HEK293 (cell line): ENCODE measurements at regions not wholly inside any gene's neighbourhood (a gene's known extent, or its start where the extent isn't known, plus 50 kb on each side); places are given as distances from the start of the nearest gene placed in this dataset.

Source experiments
- CTCF ChIA-PET: fragments of 350-600 bp; formaldehyde crosslinking; extraction: SDS; loops from one replicate; lab custom pipeline; 2021; ENCODE audit warnings: antibody characterized with exemption; lab: Yijun Ruan, JAX
- POLR2A ChIA-PET: fragments of 300-600 bp; formaldehyde crosslinking; extraction: SDS; loops from one replicate; lab custom pipeline; 2020; ENCODE audit warnings: antibody characterized with exemption, inconsistent platforms; lab: Yijun Ruan, JAX
- H3K27ac ChIP-seq: fragments of 200-500 bp; sonication (Bioruptor generic); 2 replicates; pipeline ENCODE4 v1.5.1; 2014; ENCODE audit warnings: low read depth, low read length, control low read depth, inconsistent platforms; ENCODE audit errors: extremely low read depth
- H3K36me3 ChIP-seq, 2 experiments: fragments of 200-500 bp in 1 of 2; sonication (Bioruptor generic) in 1 of 2; 1 replicate in 1 of 2; 2 replicates in 1 of 2; pipeline ENCODE4 v1.5.1; 2014 to 2017; ENCODE audit warnings: inconsistent platforms in 2 of 2, low read length in 2 of 2; ENCODE audit not compliant: control insufficient read depth in 2 of 2, insufficient read depth in 1 of 2
- H3K4me1 ChIP-seq: fragments of 200-500 bp; sonication (Bioruptor generic); 2 replicates; pipeline ENCODE4 v1.5.1; 2014; ENCODE audit warnings: mild to moderate bottlenecking, low read length, inconsistent platforms; ENCODE audit not compliant: control insufficient read depth, insufficient read depth
- H3K4me3 ChIP-seq: 2 replicates; pipeline ENCODE4 v1.5.1; 2011; ENCODE audit warnings: low read depth, mild to moderate bottlenecking, control low read depth, low read length, moderate library complexity
- H3K9me3 ChIP-seq: fragments of 200-500 bp; sonication (Bioruptor generic); 2 replicates; pipeline ENCODE4 v1.5.1; 2014; ENCODE audit warnings: low read depth, low read length, inconsistent platforms; ENCODE audit not compliant: control insufficient read depth, insufficient read depth
- IKZF3 ChIP-seq: fragments of 450-650 bp; IDR thresholded peaks from 2 replicates; pipeline ENCODE4 v1.5.0; 2018; ENCODE audit warnings: missing biosample characterization, mild to moderate bottlenecking, missing genetic modification characterization, moderate library complexity
- KLF9 ChIP-seq: fragments of 450-650 bp; formaldehyde crosslinking; IDR thresholded peaks from 2 replicates; pipeline ENCODE4 v1.5.1; 2016; ENCODE audit warnings: missing biosample characterization, missing genetic modification characterization, low read depth
- MYNN ChIP-seq: fragments of 450-650 bp; formaldehyde crosslinking; IDR thresholded peaks from 2 replicates; pipeline ENCODE4 v1.5.1; 2016; ENCODE audit warnings: missing biosample characterization, missing genetic modification characterization, borderline replicate concordance
- ZBTB21 ChIP-seq: fragments of 450-650 bp; formaldehyde crosslinking; IDR thresholded peaks from 2 replicates; pipeline ENCODE4 v1.5.1; 2017; ENCODE audit warnings: missing biosample characterization, missing genetic modification characterization
- ZBTB7A ChIP-seq: fragments of 450-650 bp; formaldehyde crosslinking; IDR thresholded peaks from 2 replicates; pipeline ENCODE4 v1.5.1; 2016; ENCODE audit warnings: low read depth, missing biosample characterization, missing genetic modification characterization
- ZFP41 ChIP-seq: fragments of 450-650 bp; formaldehyde crosslinking; IDR thresholded peaks from 2 replicates; pipeline ENCODE4 v1.5.1; 2016; ENCODE audit warnings: missing biosample characterization, missing genetic modification characterization, borderline replicate concordance
- ZNF114 ChIP-seq: fragments of 450-650 bp; formaldehyde crosslinking; IDR thresholded peaks from 2 replicates; pipeline ENCODE4 v1.5.0; 2017; ENCODE audit warnings: missing biosample characterization, missing genetic modification characterization
- ZNF132 ChIP-seq: fragments of 450-650 bp; formaldehyde crosslinking; IDR thresholded peaks from 2 replicates; pipeline ENCODE4 v1.5.1; 2017; ENCODE audit warnings: missing biosample characterization, missing genetic modification characterization, borderline replicate concordance
- ZNF155 ChIP-seq: fragments of 450-650 bp; formaldehyde crosslinking; IDR thresholded peaks from 2 replicates; pipeline ENCODE4 v1.5.1; 2016; ENCODE audit warnings: missing biosample characterization, missing genetic modification characterization
- ZNF16 ChIP-seq: fragments of 450-650 bp; formaldehyde crosslinking; IDR thresholded peaks from 2 replicates; pipeline ENCODE4 v1.5.1; 2016; ENCODE audit warnings: low read depth, missing biosample characterization, missing genetic modification characterization
- ZNF184 ChIP-seq: fragments of 450-650 bp; IDR thresholded peaks from 2 replicates; pipeline ENCODE4 v1.5.1; 2018; ENCODE audit warnings: missing biosample characterization, mild to moderate bottlenecking, missing genetic modification characterization
- ZNF221 ChIP-seq: fragments of 450-650 bp; formaldehyde crosslinking; IDR thresholded peaks from 2 replicates; pipeline ENCODE4 v1.5.1; 2017; ENCODE audit warnings: missing biosample characterization, missing genetic modification characterization, borderline replicate concordance
- ZNF302 ChIP-seq: fragments of 450-650 bp; formaldehyde crosslinking; IDR thresholded peaks from 2 replicates; pipeline ENCODE4 v1.5.1; 2016; ENCODE audit warnings: missing biosample characterization, missing genetic modification characterization, low read depth
- ZNF324 ChIP-seq: fragments of 450-650 bp; formaldehyde crosslinking; IDR thresholded peaks from 2 replicates; pipeline ENCODE4 v1.5.1; 2016; ENCODE audit warnings: missing biosample characterization, missing genetic modification characterization
- ZNF416 ChIP-seq: fragments of 450-650 bp; formaldehyde crosslinking; IDR thresholded peaks from 2 replicates; pipeline ENCODE4 v1.5.1; 2016; ENCODE audit warnings: missing biosample characterization, missing genetic modification characterization
- ZNF433 ChIP-seq: fragments of 450-650 bp; formaldehyde crosslinking; IDR thresholded peaks from 2 replicates; pipeline ENCODE4 v1.5.1; 2016; ENCODE audit warnings: missing biosample characterization, missing genetic modification characterization, low read depth
- ZNF510 ChIP-seq: fragments of 450-650 bp; formaldehyde crosslinking; IDR thresholded peaks from 2 replicates; pipeline ENCODE4 v1.5.1; 2018; ENCODE audit warnings: mild to moderate bottlenecking, missing genetic modification characterization, missing biosample characterization; ENCODE audit not compliant: insufficient replicate concordance
- ZNF521 ChIP-seq: fragments of 450-650 bp; formaldehyde crosslinking; IDR thresholded peaks from 2 replicates; pipeline ENCODE4 v1.5.1; 2017; ENCODE audit warnings: missing biosample characterization, mild to moderate bottlenecking, missing genetic modification characterization
- ZNF600 ChIP-seq: fragments of 450-650 bp; formaldehyde crosslinking; IDR thresholded peaks from 2 replicates; pipeline ENCODE4 v1.5.1; 2016; ENCODE audit warnings: missing biosample characterization, missing genetic modification characterization
- ZNF626 ChIP-seq: fragments of 450-650 bp; sonication (Bioruptor Pico); formaldehyde crosslinking; IDR thresholded peaks from 2 replicates; pipeline ENCODE4 v1.5.1; 2018; ENCODE audit warnings: missing biosample characterization, missing genetic modification characterization, inconsistent platforms
- ZNF677 ChIP-seq: fragments of 450-650 bp; IDR thresholded peaks from 2 replicates; pipeline ENCODE4 v1.5.0; 2018; ENCODE audit warnings: missing biosample characterization, mild to moderate bottlenecking, missing genetic modification characterization, moderate library complexity
- ZNF792 ChIP-seq: fragments of 450-650 bp; formaldehyde crosslinking; IDR thresholded peaks from 2 replicates; pipeline ENCODE4 v1.5.1; 2016; ENCODE audit warnings: missing biosample characterization, missing genetic modification characterization
- ZNF843 ChIP-seq: fragments of 450-650 bp; formaldehyde crosslinking; IDR thresholded peaks from 2 replicates; pipeline ENCODE4 v1.5.1; 2016; ENCODE audit warnings: missing biosample characterization, missing genetic modification characterization
- TF ChIP-seq, protein P1 (sequence below): fragments of 450-650 bp; formaldehyde crosslinking; IDR thresholded peaks from 2 replicates; pipeline ENCODE4 v1.5.1; 2016; ENCODE audit warnings: missing biosample characterization, missing genetic modification characterization
- TF ChIP-seq, protein P2 (sequence below): fragments of 450-650 bp; formaldehyde crosslinking; optimal IDR thresholded peaks from 2 replicates; pipeline ENCODE3; 2016; ENCODE audit warnings: missing biosample characterization, mild to moderate bottlenecking, missing genetic modification characterization
- TF ChIP-seq, protein P3 (sequence below): fragments of 450-650 bp; formaldehyde crosslinking; IDR thresholded peaks from 2 replicates; pipeline ENCODE4 v1.5.1; 2016; ENCODE audit warnings: missing biosample characterization, missing genetic modification characterization
- TF ChIP-seq, protein P4 (sequence below): fragments of 450-650 bp; formaldehyde crosslinking; IDR thresholded peaks from 2 replicates; pipeline ENCODE4 v1.5.1; 2016; ENCODE audit warnings: missing biosample characterization, missing genetic modification characterization
- TF ChIP-seq, protein P5 (sequence below): fragments of 450-650 bp; formaldehyde crosslinking; IDR thresholded peaks from 2 replicates; pipeline ENCODE4 v1.5.1; 2016; ENCODE audit warnings: missing biosample characterization, missing genetic modification characterization

DNA sequence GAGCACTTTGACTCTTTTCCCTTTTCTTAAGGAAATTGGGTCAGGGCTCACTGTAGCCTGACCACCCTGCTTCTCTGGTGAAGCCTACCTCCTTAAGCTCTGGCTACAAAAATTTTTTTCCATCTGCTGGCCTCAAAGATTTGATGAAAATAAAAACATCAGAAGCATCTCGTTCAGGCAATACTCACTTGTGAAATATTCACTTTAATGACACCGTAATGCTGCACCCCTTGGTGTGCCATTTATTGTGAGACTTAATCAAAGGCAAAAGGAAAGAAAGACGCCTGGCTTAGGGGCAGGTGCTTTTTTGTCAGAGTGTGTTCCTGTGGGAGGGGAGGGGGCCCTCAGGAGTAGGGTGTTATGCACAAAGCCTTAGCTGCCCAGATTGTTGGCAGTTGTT, 155.0 kb upstream of the TMPO start:
- H3K4me3 ChIP-seq = no peak overlapping the region
- TF ChIP-seq, protein P1, sequence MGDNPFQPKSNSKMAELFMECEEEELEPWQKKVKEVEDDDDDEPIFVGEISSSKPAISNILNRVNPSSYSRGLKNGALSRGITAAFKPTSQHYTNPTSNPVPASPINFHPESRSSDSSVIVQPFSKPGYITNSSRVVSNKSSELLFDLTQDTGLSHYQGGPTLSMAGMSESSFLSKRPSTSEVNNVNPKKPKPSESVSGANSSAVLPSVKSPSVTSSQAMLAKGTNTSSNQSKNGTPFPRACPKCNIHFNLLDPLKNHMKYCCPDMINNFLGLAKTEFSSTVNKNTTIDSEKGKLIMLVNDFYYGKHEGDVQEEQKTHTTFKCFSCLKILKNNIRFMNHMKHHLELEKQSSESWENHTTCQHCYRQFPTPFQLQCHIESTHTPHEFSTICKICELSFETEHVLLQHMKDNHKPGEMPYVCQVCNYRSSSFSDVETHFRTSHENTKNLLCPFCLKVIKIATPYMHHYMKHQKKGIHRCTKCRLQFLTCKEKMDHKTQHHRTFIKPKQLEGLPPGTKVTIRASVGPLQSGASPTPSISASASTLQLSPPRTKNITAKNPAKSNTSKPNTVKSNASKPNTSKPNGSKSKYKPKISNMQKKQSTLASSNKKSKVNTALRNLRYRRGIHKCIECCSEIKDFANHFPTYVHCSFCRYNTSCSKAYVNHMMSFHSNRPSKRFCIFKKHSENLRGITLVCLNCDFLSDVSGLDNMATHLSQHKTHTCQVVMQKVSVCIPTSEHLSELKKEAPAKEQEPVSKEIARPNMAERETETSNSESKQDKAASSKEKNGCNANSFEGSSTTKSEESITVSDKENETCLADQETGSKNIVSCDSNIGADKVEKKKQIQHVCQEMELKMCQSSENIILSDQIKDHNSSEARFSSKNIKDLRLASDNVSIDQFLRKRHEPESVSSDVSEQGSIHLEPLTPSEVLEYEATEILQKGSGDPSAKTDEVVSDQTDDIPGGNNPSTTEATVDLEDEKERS = no peak
- TF ChIP-seq ZNF155 (no peak), KLF9 (no peak), ZNF16 (tag by site-specific recombination) (no peak), ZNF792 (no peak), ZNF184 (tag by site-specific recombination) (no peak), ZNF626 (tag by site-specific recombination) (no peak), MYNN (tag by site-specific recombination) (no peak), ZNF302 (tag by site-specific recombination) (no peak)
- TF ChIP-seq, protein P2, sequence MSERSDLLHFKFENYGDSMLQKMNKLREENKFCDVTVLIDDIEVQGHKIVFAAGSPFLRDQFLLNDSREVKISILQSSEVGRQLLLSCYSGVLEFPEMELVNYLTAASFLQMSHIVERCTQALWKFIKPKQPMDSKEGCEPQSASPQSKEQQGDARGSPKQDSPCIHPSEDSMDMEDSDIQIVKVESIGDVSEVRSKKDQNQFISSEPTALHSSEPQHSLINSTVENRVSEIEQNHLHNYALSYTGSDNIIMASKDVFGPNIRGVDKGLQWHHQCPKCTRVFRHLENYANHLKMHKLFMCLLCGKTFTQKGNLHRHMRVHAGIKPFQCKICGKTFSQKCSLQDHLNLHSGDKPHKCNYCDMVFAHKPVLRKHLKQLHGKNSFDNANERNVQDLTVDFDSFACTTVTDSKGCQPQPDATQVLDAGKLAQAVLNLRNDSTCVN (tag by site-specific recombination) = no peak
- TF ChIP-seq, protein P3, sequence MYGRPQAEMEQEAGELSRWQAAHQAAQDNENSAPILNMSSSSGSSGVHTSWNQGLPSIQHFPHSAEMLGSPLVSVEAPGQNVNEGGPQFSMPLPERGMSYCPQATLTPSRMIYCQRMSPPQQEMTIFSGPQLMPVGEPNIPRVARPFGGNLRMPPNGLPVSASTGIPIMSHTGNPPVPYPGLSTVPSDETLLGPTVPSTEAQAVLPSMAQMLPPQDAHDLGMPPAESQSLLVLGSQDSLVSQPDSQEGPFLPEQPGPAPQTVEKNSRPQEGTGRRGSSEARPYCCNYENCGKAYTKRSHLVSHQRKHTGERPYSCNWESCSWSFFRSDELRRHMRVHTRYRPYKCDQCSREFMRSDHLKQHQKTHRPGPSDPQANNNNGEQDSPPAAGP = no peak
- TF ChIP-seq, all 188 proteins: peak for 0
- ChIA-PET CTCF (interaction anchor here (0.6 to 1.1 kb wide), 3 partner anchors 134 to 1949 kb away, joined by 3 to 4 read pairs (median 3); no protein-coding TSS in a partner anchor), POLR2A (no interaction called here)
- Histone ChIP-seq H3K4me1 (no peaks in the 10 kb centered on the region), H3K27ac (no peak overlapping the region), H3K9me3 (no peaks in the 10 kb centered on the region), H3K36me3 (no peaks in the 10 kb centered on the region)

DNA sequence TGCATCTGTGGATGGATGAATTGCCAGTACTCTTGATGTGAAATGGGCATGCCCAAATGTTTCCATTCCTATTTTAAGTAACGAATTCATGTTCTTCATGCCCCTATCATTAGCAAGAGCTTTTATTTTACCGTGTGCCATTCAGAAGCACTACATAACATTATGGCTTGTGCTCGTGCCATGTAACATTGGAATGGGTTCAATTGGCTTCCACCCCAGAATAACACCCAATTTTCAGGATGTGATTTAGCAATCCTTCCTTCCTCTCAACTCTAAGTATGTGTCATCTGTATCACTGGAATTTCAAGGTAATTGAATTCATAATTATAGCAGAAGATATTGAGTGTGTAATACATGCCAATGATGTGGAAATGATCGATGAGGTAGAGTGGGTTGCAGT, 145.8 kb upstream of the TMPO start:
- Histone ChIP-seq H3K9me3 (no peaks in the 10 kb centered on the region), H3K4me3 (no peak overlapping the region), H3K36me3 (no peaks in the 10 kb centered on the region), H3K27ac (no peak overlapping the region), H3K4me1 (no peaks in the 10 kb centered on the region)
- TF ChIP-seq ZNF521 (tag by site-specific recombination) (no peak), ZBTB7A (no peak), IKZF3 (tag by site-specific recombination) (no peak), ZNF433 (tag by site-specific recombination) (no peak), ZNF324 (tag by site-specific recombination) (no peak), ZFP41 (no peak), ZNF114 (tag by site-specific recombination) (no peak), MYNN (tag by site-specific recombination) (no peak), ZNF416 (no peak), ZNF132 (no peak), ZNF843 (tag by site-specific recombination) (no peak), ZNF677 (tag by site-specific recombination) (no peak), ZNF510 (tag by site-specific recombination) (no peak), ZNF600 (no peak), ZNF221 (tag by site-specific recombination) (no peak), ZBTB21 (no peak)
- TF ChIP-seq, protein P4, sequence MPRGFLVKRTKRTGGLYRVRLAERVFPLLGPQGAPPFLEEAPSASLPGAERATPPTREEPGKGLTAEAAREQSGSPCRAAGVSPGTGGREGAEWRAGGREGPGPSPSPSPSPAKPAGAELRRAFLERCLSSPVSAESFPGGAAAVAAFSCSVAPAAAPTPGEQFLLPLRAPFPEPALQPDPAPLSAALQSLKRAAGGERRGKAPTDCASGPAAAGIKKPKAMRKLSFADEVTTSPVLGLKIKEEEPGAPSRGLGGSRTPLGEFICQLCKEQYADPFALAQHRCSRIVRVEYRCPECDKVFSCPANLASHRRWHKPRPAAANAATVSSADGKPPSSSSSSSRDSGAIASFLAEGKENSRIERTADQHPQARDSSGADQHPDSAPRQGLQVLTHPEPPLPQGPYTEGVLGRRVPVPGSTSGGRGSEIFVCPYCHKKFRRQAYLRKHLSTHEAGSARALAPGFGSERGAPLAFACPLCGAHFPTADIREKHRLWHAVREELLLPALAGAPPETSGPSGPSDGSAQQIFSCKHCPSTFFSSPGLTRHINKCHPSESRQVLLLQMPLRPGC (tag by site-specific recombination) = no peak
- TF ChIP-seq, protein P5, sequence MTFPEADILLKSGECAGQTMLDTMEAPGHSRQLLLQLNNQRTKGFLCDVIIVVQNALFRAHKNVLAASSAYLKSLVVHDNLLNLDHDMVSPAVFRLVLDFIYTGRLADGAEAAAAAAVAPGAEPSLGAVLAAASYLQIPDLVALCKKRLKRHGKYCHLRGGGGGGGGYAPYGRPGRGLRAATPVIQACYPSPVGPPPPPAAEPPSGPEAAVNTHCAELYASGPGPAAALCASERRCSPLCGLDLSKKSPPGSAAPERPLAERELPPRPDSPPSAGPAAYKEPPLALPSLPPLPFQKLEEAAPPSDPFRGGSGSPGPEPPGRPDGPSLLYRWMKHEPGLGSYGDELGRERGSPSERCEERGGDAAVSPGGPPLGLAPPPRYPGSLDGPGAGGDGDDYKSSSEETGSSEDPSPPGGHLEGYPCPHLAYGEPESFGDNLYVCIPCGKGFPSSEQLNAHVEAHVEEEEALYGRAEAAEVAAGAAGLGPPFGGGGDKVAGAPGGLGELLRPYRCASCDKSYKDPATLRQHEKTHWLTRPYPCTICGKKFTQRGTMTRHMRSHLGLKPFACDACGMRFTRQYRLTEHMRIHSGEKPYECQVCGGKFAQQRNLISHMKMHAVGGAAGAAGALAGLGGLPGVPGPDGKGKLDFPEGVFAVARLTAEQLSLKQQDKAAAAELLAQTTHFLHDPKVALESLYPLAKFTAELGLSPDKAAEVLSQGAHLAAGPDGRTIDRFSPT (tag by site-specific recombination) = no peak
- POLR2A ChIA-PET = no interaction called here
- CTCF ChIA-PET = interaction anchor here (0.8 to 3.4 kb wide), 2 partner anchors 142 to 462 kb away, joined by 3 to 13 read pairs; no protein-coding TSS in a partner anchor
